ENCODE measurements at regions not wholly inside any gene's neighbourhood (a gene's known extent, or its start where the extent isn't known, plus 50 kb on each side); places are given as distances from the start of the nearest gene placed in this dataset.

- Histone ChIP-seq H3K9me3 (ENCODE audit: control insufficient read depth, low read depth, low read length) (no peaks in the 10 kb centered on the region), H3K23me2 (ENCODE audit: insufficient read length, low read depth, low read length, poor library complexity, severe bottlenecking) (no peaks in the 10 kb centered on the region), H3T11ph (ENCODE audit: low read length) (no peak overlapping the region), H3K27me3 (ENCODE audit: insufficient read depth, low read length) (no peaks in the 10 kb centered on the region), H2AK5ac (ENCODE audit: insufficient read length, low read length) (no peak overlapping the region), H3K27ac (ENCODE audit: insufficient read length, low read depth, low read length) (no peak overlapping the region), H3K23ac (ENCODE audit: insufficient read length, low read depth, low read length) (no peak overlapping the region), H4K8ac (replicated peaks; ENCODE audit: insufficient read length, low read depth, low read length) (no peak overlapping the region), H2AFZ (ENCODE audit: low read length) (peak overlapping the region; percentile 40), H2BK15ac (ENCODE audit: low read depth, low read length) (no peak overlapping the region), H3K4ac (ENCODE audit: low read depth, low read length) (no peak overlapping the region), H4K20me1 (ENCODE audit: control insufficient read depth, insufficient read depth, insufficient read length) (no peaks in the 10 kb centered on the region), H3K18ac (ENCODE audit: insufficient read length, low read depth, low read length) (no peak overlapping the region), H3K9ac (ENCODE audit: extremely low read depth, insufficient read length, low read length) (no peak overlapping the region), H4K91ac (ENCODE audit: insufficient read length, low read depth, low read length) (no peak overlapping the region), H3K4me1 (ENCODE audit: insufficient read depth, low read length) (no peaks in the 10 kb centered on the region), H3K79me1 (ENCODE audit: insufficient read depth, low read depth, low read length, poor library complexity, severe bottlenecking) (no peaks in the 10 kb centered on the region), H2BK5ac (ENCODE audit: insufficient read length, low read length) (no peak overlapping the region), H2BK12ac (ENCODE audit: insufficient read length, low read depth, low read length) (no peak overlapping the region), H2BK20ac (ENCODE audit: low read depth, low read length, poor library complexity, severe bottlenecking) (no peak overlapping the region), H3K4me2 (ENCODE audit: insufficient read depth, insufficient read length, low read length) (no peak overlapping the region), H2BK120ac (ENCODE audit: low read depth, low read length, poor library complexity, severe bottlenecking) (no peak overlapping the region), H4K5ac (ENCODE audit: insufficient read length, low read depth, low read length) (no peak overlapping the region), H3K56ac (ENCODE audit: insufficient read length, low read depth, low read length) (no peak overlapping the region), H3K79me2 (ENCODE audit: insufficient read depth, low read length) (no peaks in the 10 kb centered on the region), H3K14ac (ENCODE audit: insufficient read depth, low read length) (no peak overlapping the region)
- no peaks in the 10 kb centered on the region for H3K36me3 Mint-ChIP-seq (ENCODE audit: insufficient read depth in 1 of 3, low read depth in 3 of 3)
- no peaks in the 10 kb centered on the region for H3K27me3 Mint-ChIP-seq (ENCODE audit: low read depth)
- H3K27ac Mint-ChIP-seq: no peak overlapping the region
- no peak for TF ChIP-seq CTCF (conservative IDR thresholded peaks at IDR 0.05)
- H3K4me3 Mint-ChIP-seq: no peak overlapping the region
- H3K9me3 Mint-ChIP-seq: no peaks in the 10 kb centered on the region
- DNase-seq: no peak
- peaks cover 6 to 9% of the 10 kb centered on the region in 2 experiments for H3K4me1 Mint-ChIP-seq
These were observed 160.3 kb upstream of the NRP1 start for GRCh38 chr10:33494694-33495265.

All from H9 (cell line).